Nephron progenitor cell (in vitro differentiated cells): ENCODE measurements at regions not wholly inside any gene's neighbourhood (a gene's known extent, or its start where the extent isn't known, plus 50 kb on each side); places are given as distances from the start of the nearest gene placed in this dataset.

Source experiments
- DNase-seq: peaks from one replicate; pipeline ENCODE4 v3.0.0; 2021
- H3K27ac Mint-ChIP-seq: 2 replicates; pipeline ENCODE4 v1.8.0; 2021; ENCODE audit warnings: mild to moderate bottlenecking, moderate library complexity, mixed read lengths
- H3K27me3 Mint-ChIP-seq: 2 replicates; pipeline ENCODE4 v1.8.0; 2021; ENCODE audit warnings: mild to moderate bottlenecking, low read depth, mixed read lengths; ENCODE audit not compliant: poor library complexity
- H3K36me3 Mint-ChIP-seq: 2 replicates; pipeline ENCODE4 v1.8.0; 2021; ENCODE audit warnings: low read depth, mixed read lengths
- H3K4me1 Mint-ChIP-seq: 2 replicates; pipeline ENCODE4 v1.8.0; 2021; ENCODE audit warnings: mixed read lengths
- H3K4me3 Mint-ChIP-seq: 2 replicates; pipeline ENCODE4 v1.8.0; 2021; ENCODE audit warnings: mild to moderate bottlenecking, moderate library complexity, mixed read lengths
- H3K9me3 Mint-ChIP-seq: 2 replicates; pipeline ENCODE4 v1.8.0; 2021; ENCODE audit warnings: mild to moderate bottlenecking, moderate library complexity, mixed read lengths
- CTCF ChIP-seq: fragments of 200-600 bp; sonication (generic); IDR thresholded peaks from 2 replicates; pipeline ENCODE4 v1.5.0; 2021; ENCODE audit warnings: antibody characterized with exemption

- H3K9me3 Mint-ChIP-seq: no peaks in the 10 kb centered on the region
- peaks cover 4% of the 10 kb centered on the region for H3K27me3 Mint-ChIP-seq
- DNase-seq: no peak
- peaks cover 17% of the 10 kb centered on the region for H3K4me1 Mint-ChIP-seq
- no peaks in the 10 kb centered on the region for H3K36me3 Mint-ChIP-seq
- no peak for TF ChIP-seq CTCF
- no peak overlapping the region for H3K4me3 Mint-ChIP-seq
- H3K27ac Mint-ChIP-seq: no peak overlapping the region
These were observed 103.6 kb upstream of the OR9G4 start for GRCh38 chr11:56852131-56852530.

- no peak overlapping the region for H3K4me3 Mint-ChIP-seq
- DNase-seq: no peak
- H3K27me3 Mint-ChIP-seq: no peaks in the 10 kb centered on the region
- no peak for TF ChIP-seq CTCF
- H3K4me1 Mint-ChIP-seq: peaks cover 27% of the 10 kb centered on the region
- H3K36me3 Mint-ChIP-seq: no peaks in the 10 kb centered on the region
- H3K9me3 Mint-ChIP-seq: peaks cover 6% of the 10 kb centered on the region
- no peak overlapping the region for H3K27ac Mint-ChIP-seq
These were observed 101.4 kb upstream of the OR9G4 start for GRCh38 chr11:56849852-56850251.

- Mint-ChIP-seq H3K4me1 (peaks cover 27% of the 10 kb centered on the region), H3K27me3 (no peaks in the 10 kb centered on the region), H3K27ac (no peak overlapping the region), H3K36me3 (no peaks in the 10 kb centered on the region), H3K9me3 (peaks cover 6% of the 10 kb centered on the region), H3K4me3 (no peak overlapping the region)
- no peak for DNase-seq
- no peak for TF ChIP-seq CTCF
These were observed 100.8 kb upstream of the OR9G4 start for GRCh38 chr11:56849250-56849649.

- Mint-ChIP-seq H3K4me3 (no peak overlapping the region), H3K9me3 (peaks cover 6% of the 10 kb centered on the region), H3K36me3 (no peaks in the 10 kb centered on the region), H3K4me1 (peaks cover 27% of the 10 kb centered on the region), H3K27ac (no peak overlapping the region), H3K27me3 (no peaks in the 10 kb centered on the region)
- no peak for TF ChIP-seq CTCF
- DNase-seq: no peak
These were observed 99.8 kb upstream of the OR9G4 start for GRCh38 chr11:56848141-56848809.

GRCh38 chr11:56846631-56847576 lies 98.4 kb upstream of the OR9G4 start:
- Mint-ChIP-seq H3K9me3 (peaks cover 6% of the 10 kb centered on the region), H3K27ac (peak overlapping the region; percentile 44), H3K4me1 (peaks cover 27% of the 10 kb centered on the region), H3K27me3 (no peaks in the 10 kb centered on the region), H3K36me3 (no peaks in the 10 kb centered on the region), H3K4me3 (peak overlapping the region; percentile 31)
- no peak for TF ChIP-seq CTCF
- peak; percentile 50 for DNase-seq
